Hepatocyte (in vitro differentiated cells): ENCODE measurements at regions not wholly inside any gene's neighbourhood (a gene's known extent, or its start where the extent isn't known, plus 50 kb on each side); places are given as distances from the start of the nearest gene placed in this dataset.

Source experiments
- CTCF ChIP-seq: fragments of 200-600 bp; sonication (generic); IDR thresholded peaks from 2 replicates; pipeline ENCODE4 v1.5.1; 2016; ENCODE audit warnings: antibody characterized with exemption, mild to moderate bottlenecking; ENCODE audit not compliant: poor library complexity
- EZH2 ChIP-seq: fragments of 200-600 bp; sonication (generic); IDR thresholded peaks from 2 replicates; pipeline ENCODE4 v1.6.1; 2016; ENCODE audit warnings: antibody characterized with exemption, mild to moderate bottlenecking, borderline replicate concordance

GRCh38 chr3:35394905-35395304 is 244.4 kb upstream of the ARPP21 start:
- TF ChIP-seq CTCF (no peak), EZH2 (no peak)
